Fibroblast of lung (primary cell): ENCODE measurements at regions not wholly inside any gene's neighbourhood (a gene's known extent, or its start where the extent isn't known, plus 50 kb on each side); places are given as distances from the start of the nearest gene placed in this dataset.

Experiments used
- DNase-seq, 2 donors: peaks; one replicate each; pipeline versions ENCODE4 v3.0.0 to v3.0.0-alpha.2; 2010; ENCODE audit warnings: low read depth in 2 of 2
- H2AFZ ChIP-seq: 2 replicates; pipeline ENCODE4 v1.5.1; 2012; ENCODE audit warnings: low read length, control low read depth, inconsistent platforms
- H3K27ac ChIP-seq: 2 replicates; pipeline ENCODE4 v1.5.1; 2011; ENCODE audit warnings: low read length, control low read depth; ENCODE audit not compliant: insufficient read depth
- H3K27me3 ChIP-seq: 2 replicates; pipeline ENCODE4 v1.5.1; 2011; ENCODE audit warnings: mild to moderate bottlenecking, low read length; ENCODE audit not compliant: control insufficient read depth, insufficient read depth
- H3K36me3 ChIP-seq: 2 replicates; pipeline ENCODE4 v1.5.1; 2011; ENCODE audit warnings: low read length; ENCODE audit not compliant: control insufficient read depth, insufficient read depth
- H3K4me1 ChIP-seq: 2 replicates; pipeline ENCODE4 v1.5.1; 2011; ENCODE audit warnings: low read length; ENCODE audit not compliant: control insufficient read depth, insufficient read depth; ENCODE audit errors: extremely low read depth
- H3K4me2 ChIP-seq: 2 replicates; pipeline ENCODE4 v1.5.1; 2011; ENCODE audit warnings: low read length, control low read depth; ENCODE audit not compliant: insufficient read depth; ENCODE audit errors: extremely low read depth
- H3K4me3 ChIP-seq, 4 experiments: fragments of 200-600 bp in 1 of 4; sonication (generic) in 1 of 4; replicated peaks in 1 of 4; 2 replicates each; pipeline ENCODE4 v1.5.1; 2011 to 2016; ENCODE audit warnings: low read length in 4 of 4, low read depth in 3 of 4, mild to moderate bottlenecking in 3 of 4, control low read depth in 2 of 4, inconsistent platforms in 1 of 4, mixed read lengths in 1 of 4; ENCODE audit not compliant: insufficient read depth in 1 of 4; ENCODE audit errors: control extremely low read depth in 1 of 4
- H3K79me2 ChIP-seq: 2 replicates; pipeline ENCODE4 v1.5.1; 2012; ENCODE audit warnings: mild to moderate bottlenecking, low read length, inconsistent platforms; ENCODE audit not compliant: control insufficient read depth, insufficient read depth
- H3K9ac ChIP-seq: 2 replicates; pipeline ENCODE4 v1.5.1; 2011; ENCODE audit warnings: mild to moderate bottlenecking, low read length, control low read depth; ENCODE audit not compliant: insufficient read depth
- H3K9me3 ChIP-seq: 2 replicates; pipeline ENCODE4 v1.5.1; 2012; ENCODE audit warnings: low read depth, low read length; ENCODE audit not compliant: control insufficient read depth, insufficient read depth
- H4K20me1 ChIP-seq: 2 replicates; pipeline ENCODE4 v1.5.1; 2011; ENCODE audit warnings: low read length; ENCODE audit not compliant: control insufficient read depth, insufficient read depth; ENCODE audit errors: extremely low read depth
- EZH2 ChIP-seq: IDR thresholded peaks from 2 replicates; pipeline ENCODE4 v1.5.1; 2012; ENCODE audit warnings: low read length, control low read depth, mild to moderate bottlenecking; ENCODE audit errors: missing control alignments
- TF ChIP-seq, protein P1 (sequence below), 2 donors: IDR thresholded peaks in 1 of 2; conservative IDR thresholded peaks in 1 of 2; 1 replicate in 1 of 2; 2 replicates in 1 of 2; pipeline ENCODE4 v1.5.1; 2011 to 2012; ENCODE audit warnings: low read length in 2 of 2, control low read depth in 1 of 2, inconsistent platforms in 1 of 2, low read depth in 1 of 2, mild to moderate bottlenecking in 1 of 2

DNA sequence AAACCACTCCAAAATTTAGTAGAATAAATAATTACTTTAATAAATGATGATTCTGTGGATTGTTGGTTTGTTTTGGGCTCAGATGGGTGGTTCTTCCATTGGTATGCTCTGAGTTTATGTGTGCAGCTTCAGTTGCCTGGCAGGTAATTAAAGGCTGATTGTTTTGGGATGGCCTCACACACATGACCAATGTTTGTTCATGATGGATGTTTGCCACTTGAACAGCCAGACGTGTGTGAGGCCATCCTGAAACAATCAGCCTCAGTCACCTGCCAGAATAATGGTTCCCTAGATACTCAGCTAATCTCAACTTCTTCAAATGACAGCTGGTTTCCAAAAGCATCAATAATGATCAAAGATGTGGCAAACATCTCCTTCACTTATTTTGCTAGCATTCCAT is 352.5 kb upstream of the GULP1 start:
- H3K27me3 ChIP-seq = no peaks in the 10 kb centered on the region

DNA sequence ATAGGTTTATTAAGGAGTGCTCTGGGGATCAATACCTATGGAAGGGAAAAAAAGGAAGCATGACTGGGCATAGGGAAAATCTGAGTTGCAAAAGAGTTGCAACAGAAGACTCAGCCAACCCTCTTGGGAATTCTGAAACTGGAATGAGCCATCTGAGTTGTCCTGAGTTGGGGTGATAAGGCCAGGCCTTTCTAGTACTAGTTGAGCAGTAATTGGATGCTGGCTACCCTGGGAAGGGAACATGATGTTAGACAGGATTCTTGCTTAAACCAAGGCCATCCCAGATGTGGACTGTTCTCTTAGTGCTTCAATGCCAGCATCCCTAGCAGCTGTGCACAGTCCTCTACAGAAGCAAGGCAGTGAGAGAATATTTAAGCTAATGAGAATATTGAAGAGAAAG is 348.8 kb upstream of the GULP1 start:
- Histone ChIP-seq H3K4me2 (no peak overlapping the region), H3K27me3 (no peaks in the 10 kb centered on the region), H3K79me2 (no peaks in the 10 kb centered on the region), H3K4me1 (no peaks in the 10 kb centered on the region), H4K20me1 (no peaks in the 10 kb centered on the region), H3K9ac (no peak overlapping the region), H3K36me3 (no peaks in the 10 kb centered on the region), H2AFZ (no peak overlapping the region), H3K9me3 (no peaks in the 10 kb centered on the region), H3K27ac (no peak overlapping the region), H3K4me3 (no peak overlapping the region)
- TF ChIP-seq, protein P1, sequence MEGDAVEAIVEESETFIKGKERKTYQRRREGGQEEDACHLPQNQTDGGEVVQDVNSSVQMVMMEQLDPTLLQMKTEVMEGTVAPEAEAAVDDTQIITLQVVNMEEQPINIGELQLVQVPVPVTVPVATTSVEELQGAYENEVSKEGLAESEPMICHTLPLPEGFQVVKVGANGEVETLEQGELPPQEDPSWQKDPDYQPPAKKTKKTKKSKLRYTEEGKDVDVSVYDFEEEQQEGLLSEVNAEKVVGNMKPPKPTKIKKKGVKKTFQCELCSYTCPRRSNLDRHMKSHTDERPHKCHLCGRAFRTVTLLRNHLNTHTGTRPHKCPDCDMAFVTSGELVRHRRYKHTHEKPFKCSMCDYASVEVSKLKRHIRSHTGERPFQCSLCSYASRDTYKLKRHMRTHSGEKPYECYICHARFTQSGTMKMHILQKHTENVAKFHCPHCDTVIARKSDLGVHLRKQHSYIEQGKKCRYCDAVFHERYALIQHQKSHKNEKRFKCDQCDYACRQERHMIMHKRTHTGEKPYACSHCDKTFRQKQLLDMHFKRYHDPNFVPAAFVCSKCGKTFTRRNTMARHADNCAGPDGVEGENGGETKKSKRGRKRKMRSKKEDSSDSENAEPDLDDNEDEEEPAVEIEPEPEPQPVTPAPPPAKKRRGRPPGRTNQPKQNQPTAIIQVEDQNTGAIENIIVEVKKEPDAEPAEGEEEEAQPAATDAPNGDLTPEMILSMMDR (conservative IDR thresholded peaks at IDR 0.05 in 1 of 2, IDR thresholded peaks at IDR 0.05 in 1 of 2; ENCODE audit: low read depth in 1 of 2, low read length in 2 of 2) = no peak
- no peak for TF ChIP-seq EZH2
- peak in 1 of 2 donors; percentile 52 for DNase-seq

More for the DNA sequence above, 352.5 kb upstream of the GULP1 start:
- no peaks in the 10 kb centered on the region for H3K79me2 ChIP-seq
- H4K20me1 ChIP-seq = no peaks in the 10 kb centered on the region
- no peaks in the 10 kb centered on the region for H3K36me3 ChIP-seq
- TF ChIP-seq, protein P1 (conservative IDR thresholded peaks at IDR 0.05 in 1 of 2, IDR thresholded peaks at IDR 0.05 in 1 of 2; ENCODE audit: low read depth in 1 of 2, low read length in 2 of 2) = no peak
- TF ChIP-seq EZH2 = no peak
- H3K4me2 ChIP-seq = no peak overlapping the region
- H2AFZ ChIP-seq = no peak overlapping the region
- H3K9ac ChIP-seq = no peak overlapping the region
- H3K4me3 ChIP-seq = no peak overlapping the region
- no peak overlapping the region for H3K27ac ChIP-seq
- no peaks in the 10 kb centered on the region for H3K4me1 ChIP-seq
- no peaks in the 10 kb centered on the region for H3K9me3 ChIP-seq
- DNase-seq = no peak

DNA sequence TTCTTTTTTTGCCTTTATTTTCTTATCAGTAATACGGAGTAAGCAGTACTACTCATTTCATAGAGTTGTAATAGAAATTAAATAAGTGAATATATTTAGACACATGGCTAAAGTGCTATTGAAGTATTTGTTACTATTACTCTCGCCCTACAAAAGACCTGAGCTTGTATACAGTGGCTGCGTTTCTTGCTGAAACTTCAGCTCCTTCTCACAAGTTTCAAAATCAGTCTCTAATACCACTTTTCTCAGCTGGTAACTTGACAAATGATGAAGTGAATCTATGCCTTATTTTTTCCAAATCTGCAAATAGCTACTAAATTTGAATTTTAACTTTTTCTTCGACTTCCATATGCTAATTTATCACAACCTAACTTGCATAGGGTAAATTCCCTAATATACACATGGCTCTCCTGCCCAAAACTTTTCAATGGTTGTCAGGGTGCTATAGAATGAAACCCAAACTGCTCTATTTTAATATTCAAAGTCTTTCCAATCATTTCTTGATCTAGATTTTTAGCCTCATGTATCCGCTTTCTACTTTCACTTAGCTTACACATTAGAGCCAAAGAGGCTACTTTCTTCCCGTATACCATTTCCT is 347.8 kb upstream of the GULP1 start:
- H2AFZ ChIP-seq = no peak overlapping the region
- DNase-seq = no peak
- no peaks in the 10 kb centered on the region for H3K36me3 ChIP-seq
- no peaks in the 10 kb centered on the region for H4K20me1 ChIP-seq
- H3K9me3 ChIP-seq = no peaks in the 10 kb centered on the region
- TF ChIP-seq, protein P1 (conservative IDR thresholded peaks at IDR 0.05 in 1 of 2, IDR thresholded peaks at IDR 0.05 in 1 of 2; ENCODE audit: low read depth in 1 of 2, low read length in 2 of 2) = no peak
- TF ChIP-seq EZH2 = no peak
- no peaks in the 10 kb centered on the region for H3K27me3 ChIP-seq
- H3K79me2 ChIP-seq = no peaks in the 10 kb centered on the region
- no peak overlapping the region for H3K4me2 ChIP-seq
- H3K27ac ChIP-seq = no peak overlapping the region
- H3K9ac ChIP-seq = no peak overlapping the region
- H3K4me1 ChIP-seq = no peaks in the 10 kb centered on the region
- no peak overlapping the region for H3K4me3 ChIP-seq
